GM18909 (cell line): ENCODE measurements at regions not wholly inside any gene's neighbourhood (a gene's known extent, or its start where the extent isn't known, plus 50 kb on each side); places are given as distances from the start of the nearest gene placed in this dataset.

Experiments used
- ATAC-seq: cut with Tn5 transposase; IDR thresholded peaks from one replicate; pipeline ENCODE4 v1.9.1; 2021; ENCODE audit warnings: mild to moderate bottlenecking; ENCODE audit not compliant: unreplicated experiment, poor library complexity

DNA sequence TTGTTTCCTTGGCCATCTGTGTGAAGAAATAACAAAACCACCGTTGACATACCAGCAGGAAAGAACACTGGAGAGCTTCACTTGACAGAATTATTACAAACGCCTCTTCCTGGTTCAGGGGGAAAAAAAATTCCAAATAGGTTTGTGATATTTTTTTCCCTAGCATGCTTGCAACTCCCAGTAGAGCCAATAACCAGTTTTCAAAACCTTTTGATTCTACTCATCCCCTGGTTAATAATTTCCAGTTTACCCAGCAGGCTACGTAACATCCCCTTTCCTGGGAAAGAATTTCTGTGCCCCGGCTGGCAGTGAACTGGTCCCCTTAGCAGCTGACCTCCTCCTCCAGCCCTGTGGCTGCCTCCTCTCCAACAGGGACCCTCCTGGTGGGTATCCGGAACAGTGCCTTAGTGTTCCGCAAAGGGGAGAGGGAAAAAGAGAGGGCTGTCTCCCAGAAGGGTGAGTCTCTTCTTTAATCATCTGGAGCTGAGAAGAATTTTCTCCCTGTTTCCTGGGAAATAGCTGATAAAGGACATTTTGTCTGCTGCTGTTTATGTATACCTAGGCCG, 72.8 kb upstream of the BOD1 start:
- ATAC-seq, result no peak

DNA sequence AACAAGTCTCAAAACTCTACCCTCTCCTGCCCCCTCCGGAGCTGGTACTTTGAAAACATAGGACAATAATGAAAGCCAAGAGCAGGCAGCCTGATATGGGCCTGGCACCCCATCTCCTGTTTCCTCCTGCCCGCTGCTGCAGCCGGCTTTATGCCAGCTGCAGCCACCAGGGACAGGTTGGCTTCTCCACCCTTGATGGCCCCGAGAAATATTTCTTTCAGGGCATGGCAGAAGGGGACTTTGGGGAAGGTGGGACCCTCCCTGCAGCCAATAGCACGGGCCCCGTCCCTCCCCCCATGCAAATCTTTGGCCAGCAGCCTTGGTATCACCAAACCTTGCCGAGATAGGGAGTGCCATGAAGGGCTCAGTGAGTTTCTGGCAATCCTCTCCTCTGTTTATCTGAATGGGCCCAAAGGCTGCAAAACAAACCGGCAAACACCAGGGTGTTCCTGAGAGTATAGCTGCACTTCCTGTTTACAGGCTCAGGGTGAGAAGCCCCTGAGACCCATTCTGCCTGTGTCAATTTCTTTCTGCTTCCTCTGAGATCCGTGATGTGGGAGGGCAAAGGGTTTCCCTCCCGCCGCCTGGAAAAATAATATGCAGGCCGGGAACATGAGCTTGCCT, 73.4 kb upstream of the BOD1 start:
- peak; percentile 50 for ATAC-seq

GRCh38 chr5:173691931-173692330, 75.5 kb upstream of the BOD1 start:
- no peak for ATAC-seq

GRCh38 chr5:173693670-173694069, 77.2 kb upstream of the BOD1 start:
- ATAC-seq, result no peak

DNA sequence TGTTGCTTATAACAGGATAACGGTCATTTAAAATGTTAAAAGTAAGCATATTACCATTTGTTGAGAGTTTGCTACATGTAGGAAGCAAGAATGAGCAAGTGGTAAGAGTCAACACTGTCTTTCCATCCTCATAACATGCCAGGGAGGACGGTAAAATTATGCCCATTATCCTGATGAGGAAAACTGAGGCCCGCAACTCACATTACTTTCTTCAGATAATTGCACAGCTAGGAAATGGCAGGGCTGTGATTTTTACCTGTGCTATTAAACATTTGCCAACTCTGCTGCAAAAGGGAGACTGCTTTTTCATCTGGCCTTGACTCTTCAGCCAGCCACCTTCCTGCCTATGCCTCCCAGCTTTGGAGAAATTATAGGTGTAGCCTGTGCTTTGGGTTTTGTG, 79.8 kb upstream of the BOD1 start:
- ATAC-seq, result no peak

- no peak for ATAC-seq
Observed at GRCh38 chr5:173697931-173698579, 81.6 kb upstream of the BOD1 start.

- no peak for ATAC-seq
Observed at GRCh38 chr5:173699966-173700365, 83.5 kb upstream of the BOD1 start.

DNA sequence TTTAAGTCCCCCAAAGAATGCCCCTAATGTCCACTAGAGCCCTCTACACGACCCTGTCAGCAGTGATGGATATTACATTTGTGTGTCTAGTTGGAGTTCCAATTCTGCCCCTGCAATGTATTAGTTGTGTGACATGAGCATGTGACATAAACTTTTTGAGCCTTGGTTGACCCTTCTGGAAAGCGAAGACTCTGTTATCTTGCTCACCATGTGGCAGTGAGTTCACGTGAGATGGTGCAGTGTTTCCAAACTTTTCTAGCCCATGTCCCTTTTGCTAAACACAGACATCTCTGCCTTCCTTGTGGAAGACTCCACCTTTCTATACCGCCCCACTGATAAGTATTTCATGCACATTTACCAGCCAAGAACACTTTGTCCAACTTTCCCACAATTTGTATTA, 87.0 kb upstream of the BOD1 start:
- ATAC-seq, result no peak

DNA sequence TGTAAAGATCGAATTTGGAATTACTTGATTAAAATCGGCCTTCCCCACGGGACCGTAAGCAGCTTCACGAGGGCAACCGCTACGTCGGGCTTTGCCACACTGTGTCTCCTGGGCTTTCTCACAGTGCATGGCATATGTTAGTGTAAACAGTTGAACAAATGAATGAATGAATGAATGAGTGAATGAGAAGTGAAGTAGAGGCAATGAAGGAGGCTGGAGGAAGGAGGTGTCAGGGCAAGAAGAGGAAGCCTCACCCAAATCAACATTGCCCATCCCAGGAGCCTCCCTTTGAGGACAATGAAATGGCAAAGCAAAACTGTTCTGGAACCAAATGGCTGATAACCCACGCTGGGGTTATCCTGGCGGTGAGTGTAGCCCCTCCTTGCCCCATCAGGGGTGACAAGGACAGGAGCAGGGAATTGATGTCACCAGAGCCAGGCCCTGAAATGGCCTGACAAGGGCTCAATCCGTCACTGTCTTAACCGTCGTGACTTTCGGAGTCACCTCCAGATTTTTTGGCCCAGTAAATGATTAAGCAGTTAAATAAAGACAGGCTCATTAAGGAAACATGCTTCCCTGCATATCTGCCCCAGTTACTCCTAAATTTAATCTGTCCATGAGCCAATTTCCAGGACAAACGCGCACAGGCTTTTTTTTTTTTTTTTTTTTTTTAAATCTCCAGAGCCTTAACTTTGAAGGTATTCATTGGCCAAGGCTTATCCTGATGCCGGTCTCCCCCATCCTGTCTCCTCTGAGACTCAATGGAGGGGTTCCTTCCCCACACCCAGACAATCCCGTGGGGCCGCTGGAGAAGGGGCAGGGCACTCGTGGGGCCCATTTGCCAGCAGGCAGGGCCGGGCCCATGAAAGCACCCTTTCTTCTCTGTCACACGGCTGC, 88.4 kb upstream of the BOD1 start:
- no peak for ATAC-seq

GRCh38 chr5:173705512-173706044, 89.1 kb upstream of the BOD1 start:
- no peak for ATAC-seq

- no peak for ATAC-seq
Observed at GRCh38 chr5:173706700-173707099, 90.2 kb upstream of the BOD1 start.

DNA sequence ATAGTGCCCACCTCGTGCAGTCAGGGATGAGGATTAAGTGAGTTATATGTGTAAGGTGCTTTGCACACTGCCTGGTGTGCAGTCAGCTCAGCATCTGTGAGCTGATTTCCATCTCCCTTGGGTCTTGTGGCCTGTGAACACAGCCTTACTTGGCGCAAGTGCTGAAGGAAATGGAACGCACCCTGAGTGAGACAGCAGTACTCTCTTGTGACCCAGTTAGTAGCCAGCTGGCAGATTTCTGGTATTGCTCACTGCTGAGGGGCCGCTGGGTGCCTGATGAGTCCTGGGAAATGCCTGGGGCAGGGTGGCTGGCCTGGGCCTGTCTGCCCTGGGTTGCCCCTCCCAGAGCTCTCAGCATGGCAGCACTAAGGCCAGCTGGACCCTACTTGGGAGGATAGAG, 90.9 kb upstream of the BOD1 start:
- ATAC-seq, result peak; percentile 80

DNA sequence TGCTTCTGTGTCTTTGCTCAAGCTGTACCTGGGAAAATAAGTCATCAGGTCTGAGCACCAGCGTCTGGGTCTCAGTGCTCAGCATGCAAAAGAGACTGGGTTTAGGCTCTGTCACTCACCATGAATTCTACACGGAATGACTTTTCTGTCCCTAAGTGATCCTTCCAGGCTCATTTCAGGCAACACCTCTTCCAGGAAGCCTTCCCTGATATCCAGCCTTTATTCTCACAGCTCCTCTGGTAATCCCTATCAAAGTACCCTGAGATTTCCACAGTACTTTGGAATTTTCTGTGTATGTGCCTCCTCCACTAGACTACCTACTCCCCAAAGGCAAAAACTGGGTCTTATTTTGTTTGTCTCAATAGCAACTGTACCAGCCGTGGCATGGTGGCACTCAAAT, 92.7 kb upstream of the BOD1 start:
- no peak for ATAC-seq

DNA sequence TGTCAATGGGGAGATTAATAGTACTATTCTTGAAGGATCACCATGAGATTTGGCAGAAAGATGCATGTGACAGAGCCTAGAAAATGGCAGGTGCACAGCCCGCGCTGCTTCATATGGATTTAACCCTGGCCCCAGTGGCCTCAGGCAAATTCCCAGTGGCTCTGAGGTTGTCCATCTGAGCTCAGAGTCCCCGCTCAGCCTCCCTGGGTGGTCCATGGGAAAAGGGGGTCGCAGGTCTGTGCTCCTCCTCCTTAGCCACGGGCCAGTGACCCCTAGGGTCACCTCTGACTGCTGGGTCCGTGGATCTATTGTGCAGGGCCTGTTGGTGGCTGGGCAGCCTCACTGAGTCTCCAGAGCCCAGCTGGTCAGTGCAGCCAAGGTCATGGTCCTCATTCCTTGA, 93.3 kb upstream of the BOD1 start:
- ATAC-seq, result no peak

DNA sequence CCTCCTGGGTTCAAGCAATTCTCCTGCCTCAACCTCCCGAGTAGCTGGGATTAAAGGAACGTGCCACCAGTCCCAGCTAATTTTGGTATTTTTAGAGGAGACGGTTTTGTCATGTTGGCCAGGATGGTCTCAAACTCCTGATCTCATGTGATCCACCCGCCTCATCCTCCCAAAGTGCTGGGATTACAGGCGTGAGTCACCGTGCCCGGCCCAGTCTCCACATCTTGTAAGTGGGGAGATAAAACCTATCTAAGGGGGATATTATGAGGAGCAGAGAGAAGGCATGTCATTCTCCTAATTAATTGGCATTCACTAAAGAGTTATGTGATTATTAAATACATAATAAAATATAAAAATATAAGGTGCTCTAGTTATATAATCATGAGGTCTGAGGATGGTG, 94.1 kb upstream of the BOD1 start:
- no peak for ATAC-seq

GRCh38 chr5:173711466-173711865, 95.0 kb upstream of the BOD1 start:
- no peak for ATAC-seq

DNA sequence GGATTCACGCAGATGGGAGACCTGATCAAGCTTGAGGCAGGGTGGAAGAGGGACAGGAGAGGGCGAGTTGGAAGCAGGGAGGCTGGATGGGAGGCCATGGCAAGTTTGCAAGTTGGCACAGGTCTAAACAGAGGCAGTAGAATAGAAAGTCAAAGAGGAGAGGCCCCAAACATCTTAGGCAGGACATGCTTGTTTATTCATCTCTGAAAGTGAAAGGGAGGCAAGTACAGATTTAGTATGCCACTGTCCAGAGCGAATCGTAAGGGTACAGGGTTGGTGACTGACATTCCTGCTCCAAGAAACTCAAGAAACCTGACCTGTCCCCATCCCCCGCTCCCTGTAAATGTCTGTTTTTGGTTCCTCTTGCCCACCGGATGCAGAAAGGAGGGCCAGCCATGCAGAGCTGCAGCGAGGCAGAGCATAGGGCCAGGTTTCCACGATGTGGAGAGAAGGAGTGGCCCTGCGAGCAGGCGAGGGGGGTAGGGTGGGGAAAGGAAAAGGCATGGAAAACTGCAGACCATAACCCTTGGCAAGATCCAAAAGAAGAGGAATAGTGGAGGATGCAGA, 96.2 kb upstream of the BOD1 start:
- ATAC-seq, result no peak

GRCh38 chr5:173714551-173715428, 98.3 kb upstream of the BOD1 start:
- ATAC-seq, result no peak

GRCh38 chr5:173715607-173716006, 99.2 kb upstream of the BOD1 start:
- ATAC-seq, result no peak
